ENCODE measurements at regions not wholly inside any gene's neighbourhood (a gene's known extent, or its start where the extent isn't known, plus 50 kb on each side); places are given as distances from the start of the nearest gene placed in this dataset.

- TF ChIP-seq, protein P1, sequence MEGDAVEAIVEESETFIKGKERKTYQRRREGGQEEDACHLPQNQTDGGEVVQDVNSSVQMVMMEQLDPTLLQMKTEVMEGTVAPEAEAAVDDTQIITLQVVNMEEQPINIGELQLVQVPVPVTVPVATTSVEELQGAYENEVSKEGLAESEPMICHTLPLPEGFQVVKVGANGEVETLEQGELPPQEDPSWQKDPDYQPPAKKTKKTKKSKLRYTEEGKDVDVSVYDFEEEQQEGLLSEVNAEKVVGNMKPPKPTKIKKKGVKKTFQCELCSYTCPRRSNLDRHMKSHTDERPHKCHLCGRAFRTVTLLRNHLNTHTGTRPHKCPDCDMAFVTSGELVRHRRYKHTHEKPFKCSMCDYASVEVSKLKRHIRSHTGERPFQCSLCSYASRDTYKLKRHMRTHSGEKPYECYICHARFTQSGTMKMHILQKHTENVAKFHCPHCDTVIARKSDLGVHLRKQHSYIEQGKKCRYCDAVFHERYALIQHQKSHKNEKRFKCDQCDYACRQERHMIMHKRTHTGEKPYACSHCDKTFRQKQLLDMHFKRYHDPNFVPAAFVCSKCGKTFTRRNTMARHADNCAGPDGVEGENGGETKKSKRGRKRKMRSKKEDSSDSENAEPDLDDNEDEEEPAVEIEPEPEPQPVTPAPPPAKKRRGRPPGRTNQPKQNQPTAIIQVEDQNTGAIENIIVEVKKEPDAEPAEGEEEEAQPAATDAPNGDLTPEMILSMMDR (IDR thresholded peaks at IDR 0.05; ENCODE audit: insufficient read depth, low read depth, low read length): no peak
- no peak for TF ChIP-seq EZH2 (IDR thresholded peaks at IDR 0.05; ENCODE audit: insufficient read depth, low read length)
Measured at GRCh38 chr2:15045054-15045453, 412.5 kb downstream of the LRATD1 start.
